ENCODE measurements at regions not wholly inside any gene's neighbourhood (a gene's known extent, or its start where the extent isn't known, plus 50 kb on each side); places are given as distances from the start of the nearest gene placed in this dataset.
"Not testable (repeated sequence)": the region's sequence is repeated elsewhere in the genome, so short reads cannot be mapped to it uniquely, and the experiment has no call there.

DNA sequence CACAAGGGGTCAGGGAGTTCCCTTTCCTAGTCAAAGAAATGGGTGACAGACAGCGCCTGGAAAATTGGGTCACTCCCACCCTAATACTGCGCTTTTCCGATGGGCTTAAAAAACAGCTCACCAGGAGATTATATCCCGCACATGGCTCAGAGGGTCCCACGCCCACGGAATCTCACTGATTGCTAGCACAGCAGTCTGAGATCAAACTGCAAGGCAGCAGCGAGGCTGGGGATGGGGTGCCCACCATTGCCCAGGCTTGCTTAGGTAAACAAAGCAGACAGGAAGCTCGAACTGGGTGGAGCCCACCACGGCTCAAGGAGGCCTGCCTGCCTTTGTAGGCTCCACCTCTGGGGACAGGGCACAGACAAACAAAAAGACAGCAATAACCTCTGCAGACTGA is 56.4 kb upstream of the SLC22A9 start:
- H3K4me3 ChIP-seq (ENCODE audit: control insufficient read depth in 1 of 7, extremely low read depth in 1 of 7, insufficient read depth in 4 of 7, low read depth in 2 of 7, low read length in 6 of 7); H3K27me3 ChIP-seq (replicated peaks in 2 of 5; ENCODE audit: control insufficient read depth in 4 of 5, insufficient read depth in 5 of 5, low read length in 4 of 5); H3K27ac ChIP-seq (ENCODE audit: insufficient read depth in 1 of 2, low read depth in 1 of 2, low read length in 2 of 2, poor library complexity in 1 of 2, severe bottlenecking in 2 of 2); DNase-seq; H3K36me3 ChIP-seq (ENCODE audit: control insufficient read depth in 4 of 4, insufficient read depth in 4 of 4, low read length in 3 of 4); CTCF ChIA-PET; H3K4me1 ChIP-seq (ENCODE audit: control extremely low read depth in 1 of 4, control insufficient read depth in 4 of 4, insufficient read depth in 4 of 4, low read length in 3 of 4): not testable (repeated sequence)
- 96% methylated on average over 9 of the region's 9 CpGs for WGBS (ENCODE audit: insufficient coverage)
- H3K9me3 ChIP-seq (ENCODE audit: control extremely low read depth in 1 of 5, control insufficient read depth in 4 of 5, insufficient read depth in 2 of 5, low read depth in 1 of 5, low read length in 4 of 5), result peaks cover 1 to 26% (median 6%) of the 10 kb centered on the region in 5 experiments
- POLR2A ChIA-PET, result interaction anchor here (0.6 kb wide), 1 partner anchor 350 kb away, joined by 6 read pairs; no protein-coding TSS in a partner anchor

DNA sequence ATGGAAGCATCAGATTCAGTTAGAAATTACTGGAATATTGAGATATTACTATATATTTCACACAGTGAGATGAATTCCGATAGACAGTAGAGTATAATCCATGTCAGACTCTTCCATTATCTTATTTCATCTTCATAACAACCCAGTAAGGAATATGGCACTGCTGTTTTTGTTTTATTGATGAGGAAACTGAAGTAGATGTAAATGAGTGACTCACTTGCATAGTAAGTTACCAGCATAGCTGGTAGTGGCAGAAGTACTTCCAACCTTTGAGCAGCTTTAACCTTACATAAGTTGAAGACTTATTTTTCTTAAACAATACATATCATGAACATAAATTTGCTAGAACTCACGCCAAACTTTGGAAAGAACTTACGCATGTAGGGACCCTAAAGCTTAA is 54.9 kb upstream of the SLC22A25 start:
- ChIA-PET CTCF (no interaction called here), POLR2A (no interaction called here)
- 100% methylated on average over 2 of the region's 3 CpGs for WGBS (ENCODE audit: insufficient coverage)
- DNase-seq, result no peak
- Histone ChIP-seq H3K4me1 (ENCODE audit: control extremely low read depth in 1 of 4, control insufficient read depth in 4 of 4, insufficient read depth in 4 of 4, low read length in 3 of 4) (no peaks in the 10 kb centered on the region), H3K27ac (ENCODE audit: insufficient read depth in 1 of 2, low read depth in 1 of 2, low read length in 2 of 2, poor library complexity in 1 of 2, severe bottlenecking in 2 of 2) (no peak overlapping the region), H3K9me3 (ENCODE audit: control extremely low read depth in 1 of 5, control insufficient read depth in 4 of 5, insufficient read depth in 2 of 5, low read depth in 1 of 5, low read length in 4 of 5) (peaks cover 0 to 7% (median 0%) of the 10 kb centered on the region in 5 experiments), H3K27me3 (replicated peaks in 2 of 5; ENCODE audit: control insufficient read depth in 4 of 5, insufficient read depth in 5 of 5, low read length in 4 of 5) (peaks cover 0 to 2% (median 0%) of the 10 kb centered on the region in 5 experiments), H3K36me3 (ENCODE audit: control insufficient read depth in 4 of 4, insufficient read depth in 4 of 4, low read length in 3 of 4) (no peaks in the 10 kb centered on the region), H3K4me3 (ENCODE audit: control insufficient read depth in 1 of 7, extremely low read depth in 1 of 7, insufficient read depth in 4 of 7, low read depth in 2 of 7, low read length in 6 of 7) (no peak overlapping the region)
